HG02885 (cell line): ENCODE measurements at regions not wholly inside any gene's neighbourhood (a gene's known extent, or its start where the extent isn't known, plus 50 kb on each side); places are given as distances from the start of the nearest gene placed in this dataset.

Experiments
- ATAC-seq: cut with Tn5 transposase; IDR thresholded peaks from one replicate; pipeline ENCODE4 v1.9.1; 2021; ENCODE audit warnings: mild to moderate bottlenecking; ENCODE audit not compliant: unreplicated experiment, poor library complexity

DNA sequence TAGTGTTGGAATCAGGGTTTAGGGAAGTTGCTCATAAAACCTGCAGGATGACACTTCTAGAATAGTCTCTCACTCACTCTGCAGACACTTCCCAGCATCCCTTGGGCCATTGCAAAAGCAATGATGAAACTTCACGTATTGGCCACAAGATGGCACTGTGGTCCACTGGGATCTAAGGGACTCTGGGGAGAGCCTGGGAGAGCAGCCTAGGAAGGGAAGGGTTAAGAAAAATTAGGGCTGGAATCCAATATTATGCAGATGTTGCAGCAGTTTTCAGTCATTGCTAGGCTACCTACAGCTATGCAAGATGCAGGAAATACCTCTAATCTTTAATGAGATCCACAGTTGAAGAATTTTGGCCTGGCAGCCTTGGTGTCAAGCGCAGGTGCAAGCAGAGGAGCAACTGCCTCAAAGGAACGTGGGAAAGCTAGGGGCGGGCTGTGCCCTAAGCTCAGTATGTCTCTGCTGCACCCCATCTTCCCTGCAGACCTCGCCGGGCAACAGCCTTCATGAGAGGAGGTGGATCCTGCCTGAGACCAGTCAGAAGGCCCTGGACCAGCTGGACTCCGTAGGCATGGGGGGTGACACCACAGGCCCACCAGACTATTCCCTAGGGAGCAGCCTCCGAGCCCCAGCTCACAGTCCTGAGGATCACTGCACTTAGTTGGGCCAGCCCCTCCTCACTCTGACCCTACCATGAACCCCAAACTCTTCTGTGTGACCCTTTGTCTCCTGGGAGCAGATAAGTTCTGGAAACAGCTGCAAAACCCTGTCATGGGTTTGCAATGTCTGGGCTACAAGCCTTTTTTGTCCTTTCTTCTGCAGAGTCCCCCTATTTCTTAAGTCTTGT lies 127.9 kb upstream of the PRSS58 start:
- peak; percentile 90 for ATAC-seq

GRCh38 chr7:142384493-142384922 lies 126.7 kb upstream of the PRSS58 start:
- no peak for ATAC-seq

DNA sequence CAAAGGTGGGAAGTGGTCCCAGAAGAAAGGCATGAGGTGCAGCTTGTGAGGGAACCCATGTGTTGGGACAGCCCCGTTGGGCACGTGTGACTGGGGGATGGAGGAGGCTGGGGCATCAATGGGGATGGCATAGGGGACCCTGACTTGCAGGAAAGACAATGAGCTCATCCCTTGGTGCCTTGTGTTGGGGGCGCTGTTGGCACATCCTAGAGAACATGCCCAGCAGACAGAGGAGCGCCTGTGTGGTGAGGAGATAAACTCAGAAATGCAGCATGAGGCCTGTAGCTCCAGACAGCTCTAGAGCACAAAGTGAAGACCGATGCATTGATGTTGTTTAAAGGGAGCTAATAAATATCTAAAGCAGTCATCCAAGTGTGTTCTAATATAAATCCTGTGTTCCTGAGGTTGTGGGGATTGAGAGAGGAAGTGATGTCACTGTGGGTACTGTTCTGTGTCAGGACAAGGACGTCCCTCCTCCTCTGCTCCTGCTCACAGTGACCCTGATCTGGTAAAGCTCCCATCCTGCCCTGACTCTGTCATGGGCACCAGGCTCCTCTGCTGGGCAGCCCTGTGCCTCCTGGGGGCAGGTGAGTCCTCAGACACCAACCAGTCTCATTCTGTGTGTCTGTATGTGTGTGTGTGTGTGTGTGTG lies 126.1 kb upstream of the PRSS58 start:
- no peak for ATAC-seq

DNA sequence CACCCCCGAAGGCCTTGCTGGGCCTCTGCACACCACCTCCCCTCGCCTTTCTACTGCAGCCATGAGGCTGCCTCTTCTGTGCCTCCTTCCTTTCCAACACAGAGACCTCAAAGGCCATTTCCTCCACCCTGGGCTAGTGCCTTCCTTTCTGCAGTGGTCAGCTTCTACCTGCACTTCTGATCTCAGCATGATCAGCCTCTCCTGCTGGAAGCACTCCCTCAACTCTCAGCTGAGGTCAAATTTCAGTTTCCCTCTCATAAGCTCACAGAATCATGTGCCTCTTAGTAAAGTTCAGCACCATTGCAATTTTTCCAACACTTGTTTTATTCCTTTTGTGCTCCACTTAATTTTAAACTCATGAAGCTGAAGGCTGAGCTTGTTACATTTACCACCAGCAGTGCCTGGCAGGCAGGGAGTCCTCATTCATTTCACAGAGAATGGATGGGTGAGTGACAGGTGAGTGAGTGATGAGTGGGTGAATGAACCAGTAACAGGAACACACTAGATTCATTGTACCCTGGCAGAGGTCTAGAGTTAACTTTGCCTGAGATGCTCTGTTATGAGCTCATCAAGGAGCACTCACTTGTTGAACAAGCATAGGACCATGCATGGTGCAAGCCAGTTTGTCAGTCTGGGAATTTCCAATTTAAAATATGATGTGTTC lies 124.0 kb upstream of the PRSS58 start:
- no peak for ATAC-seq

DNA sequence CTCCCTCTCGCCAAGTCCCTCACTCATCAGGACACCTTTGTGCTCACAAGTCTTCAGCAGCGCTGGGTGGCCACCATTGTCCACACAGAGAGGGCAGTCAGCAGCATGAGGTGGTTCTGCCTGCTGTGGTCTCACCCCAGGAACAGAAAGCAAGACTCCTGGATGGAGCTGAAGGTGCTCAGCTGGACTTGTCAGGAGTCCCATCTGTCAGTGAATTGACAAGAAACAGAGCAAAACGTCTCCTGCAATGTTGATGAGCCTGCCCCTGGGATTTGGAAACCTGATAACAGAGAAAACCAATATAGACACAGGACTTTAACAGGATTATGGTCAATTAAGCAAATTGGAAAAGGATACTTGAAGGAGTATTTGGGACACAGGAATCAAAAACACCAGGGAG lies 122.2 kb upstream of the PRSS58 start:
- no peak for ATAC-seq

DNA sequence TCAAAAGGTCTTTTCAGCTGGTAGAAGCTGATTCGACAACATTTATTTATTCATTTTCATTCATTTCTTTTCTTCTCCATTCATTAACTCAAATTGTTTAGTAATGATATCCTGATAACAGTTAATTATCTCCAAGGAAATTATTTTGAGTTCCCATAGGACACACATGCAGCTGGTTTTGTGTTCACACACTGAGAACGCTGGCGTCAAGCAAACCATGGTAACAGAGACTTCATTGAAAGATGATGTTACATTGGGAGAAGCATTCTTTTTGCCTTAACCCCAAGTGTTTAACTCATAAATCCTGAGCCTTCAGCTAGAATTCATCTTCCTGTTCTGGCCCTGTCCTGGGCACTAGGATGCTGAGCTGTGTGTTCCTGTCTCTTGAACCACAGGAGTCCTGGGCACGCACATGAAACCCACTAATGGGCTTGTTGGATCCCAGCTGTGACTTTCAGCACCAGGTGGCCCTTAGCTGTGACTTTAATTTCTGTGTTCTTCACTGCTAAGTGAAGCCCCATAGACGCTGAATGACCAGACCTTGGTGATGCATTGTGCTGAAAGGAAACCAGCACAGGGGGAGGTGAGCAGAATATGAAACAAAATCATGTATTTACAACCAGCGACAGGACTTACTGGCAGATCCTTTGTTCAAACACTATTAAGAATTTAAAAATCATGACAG lies 121.5 kb upstream of the PRSS58 start:
- no peak for ATAC-seq

DNA sequence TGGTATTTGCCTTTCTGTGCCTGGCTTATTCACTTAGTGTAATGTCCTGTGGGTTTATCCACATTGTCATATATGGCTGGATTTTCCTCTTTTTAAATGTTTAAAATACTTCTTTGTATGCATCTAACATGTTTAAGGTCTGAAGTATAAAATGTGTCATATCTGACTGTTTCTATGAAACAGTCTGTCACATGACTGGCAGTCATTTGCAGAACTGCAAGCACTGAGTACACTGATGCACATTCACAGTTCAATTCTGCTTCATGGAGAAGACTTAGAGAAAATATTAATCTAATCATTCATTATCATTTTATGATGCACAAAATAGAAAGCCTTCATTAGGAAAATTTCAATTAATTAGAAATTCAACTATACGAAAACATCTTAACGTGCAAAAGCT lies 119.7 kb upstream of the PRSS58 start:
- ATAC-seq = no peak

GRCh38 chr7:142376356-142376997 lies 118.6 kb upstream of the PRSS58 start:
- ATAC-seq = no peak

DNA sequence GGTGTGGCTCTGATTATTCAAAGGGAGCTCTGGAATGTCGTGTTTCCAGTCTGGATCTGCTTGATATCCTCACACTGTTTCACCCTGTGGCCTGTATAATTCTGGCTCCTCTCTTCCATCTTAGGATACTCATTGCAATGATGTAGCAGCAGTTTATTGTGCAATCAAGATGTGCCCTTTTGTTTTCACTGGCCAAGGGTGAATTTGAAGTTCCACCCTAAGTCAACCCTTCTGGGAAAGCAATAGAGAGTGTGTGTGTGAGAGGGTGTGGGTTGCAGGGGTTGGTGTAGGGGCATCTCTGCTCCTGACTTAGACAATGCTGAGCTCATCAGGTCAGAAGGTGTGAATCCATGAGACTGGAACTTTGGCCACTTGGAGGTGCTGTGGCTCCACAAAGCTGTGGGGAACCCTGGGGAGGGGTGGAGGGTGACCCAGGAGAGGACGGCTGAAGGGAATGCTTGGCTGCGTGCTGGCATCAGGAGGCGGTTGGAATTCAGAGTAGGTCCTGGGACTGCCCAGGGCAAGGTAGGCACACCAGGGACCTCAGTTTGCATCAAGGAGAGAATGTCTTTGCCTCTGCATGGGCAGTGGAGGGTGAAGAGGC lies 118.0 kb upstream of the PRSS58 start:
- ATAC-seq = no peak

GRCh38 chr7:142372727-142373126 lies 114.9 kb upstream of the PRSS58 start:
- ATAC-seq = no peak

DNA sequence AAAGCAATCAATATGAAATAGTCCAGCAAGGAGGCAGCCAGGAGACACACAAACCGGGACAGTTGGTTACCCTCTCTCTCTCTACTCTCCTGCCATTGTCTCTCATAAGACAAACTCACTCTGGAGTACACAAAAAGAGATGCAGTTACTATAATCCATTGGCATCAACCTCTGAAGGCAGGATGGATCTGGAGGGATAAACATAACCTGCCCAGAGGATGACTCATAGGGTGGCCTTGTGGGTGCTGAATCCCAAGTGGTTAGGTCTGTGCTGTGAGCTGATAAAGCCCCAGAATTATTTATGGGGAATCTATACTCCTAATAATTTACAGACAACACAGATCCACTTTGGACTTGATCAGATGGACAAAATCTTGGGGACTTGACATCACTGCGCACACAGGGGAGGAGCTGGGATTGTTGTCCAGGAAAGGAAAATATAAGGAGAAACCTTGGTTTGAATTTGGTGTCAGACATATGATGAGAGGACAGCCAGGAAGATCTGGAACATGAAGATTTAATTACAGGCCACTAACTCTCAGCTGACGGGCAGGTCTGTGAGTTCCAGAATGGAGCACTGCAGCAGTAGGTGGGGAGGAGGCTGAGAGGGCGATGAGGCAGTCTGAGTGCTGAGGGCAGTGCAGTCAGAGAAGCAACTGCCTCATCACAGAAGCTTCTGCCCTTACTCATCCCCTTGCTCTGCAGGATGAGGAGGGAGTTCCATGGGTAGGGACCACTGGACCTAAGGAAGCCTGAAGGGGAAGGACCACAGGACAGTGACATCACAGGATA lies 113.9 kb upstream of the PRSS58 start:
- no peak for ATAC-seq

DNA sequence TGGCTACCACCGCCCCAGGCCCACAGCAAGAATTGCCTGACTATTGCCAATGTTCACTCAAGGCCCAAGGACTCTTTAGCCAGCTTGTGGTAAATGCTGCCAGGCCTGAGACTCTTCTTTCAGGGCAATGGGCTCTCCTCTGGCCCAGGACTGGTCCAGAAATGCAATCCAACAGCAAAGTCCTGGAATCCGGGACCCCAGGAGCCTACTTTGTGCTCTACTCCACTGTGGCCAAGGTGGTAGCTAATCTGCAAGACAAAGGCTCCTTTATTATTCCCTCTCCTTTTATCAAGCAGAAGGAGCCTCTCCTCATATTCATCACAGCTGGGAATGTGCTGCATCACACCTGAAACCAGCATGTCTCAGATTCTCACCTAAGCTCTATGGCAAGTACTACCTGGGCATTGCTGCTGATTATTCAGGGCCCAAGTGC lies 107.6 kb upstream of the PRSS58 start:
- ATAC-seq = no peak

- no peak for ATAC-seq
These were observed 106.7 kb upstream of the PRSS58 start for GRCh38 chr7:142364551-142364950.

GRCh38 chr7:142362349-142362748 lies 104.5 kb upstream of the PRSS58 start:
- no peak for ATAC-seq

GRCh38 chr7:142359694-142360279 lies 101.9 kb upstream of the PRSS58 start:
- ATAC-seq = no peak

GRCh38 chr7:142357953-142358520 lies 100.2 kb upstream of the PRSS58 start:
- peak; percentile 93 for ATAC-seq

DNA sequence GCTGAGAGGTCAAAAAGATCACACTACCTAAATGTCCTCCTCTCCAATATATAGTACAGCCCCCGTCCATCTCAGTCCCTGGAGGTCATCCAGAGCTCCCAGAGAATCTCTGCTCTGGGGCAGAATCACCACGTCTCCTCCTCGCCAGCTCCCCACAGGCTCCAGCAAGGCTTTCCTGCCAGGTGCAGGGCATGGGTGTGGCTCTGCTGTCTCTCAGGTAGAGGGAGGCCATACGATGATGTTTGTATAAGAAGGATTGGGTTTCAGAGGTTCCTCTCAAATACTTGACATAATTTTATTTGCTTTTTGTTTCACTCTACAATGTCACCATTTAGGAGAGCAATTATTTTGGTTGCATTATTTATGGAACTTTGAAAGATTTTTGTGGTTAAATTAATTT lies 98.3 kb upstream of the PRSS58 start:
- ATAC-seq = no peak

GRCh38 chr7:142355328-142355727 lies 97.5 kb upstream of the PRSS58 start:
- no peak for ATAC-seq
